ENCODE measurements at regions not wholly inside any gene's neighbourhood (a gene's known extent, or its start where the extent isn't known, plus 50 kb on each side); places are given as distances from the start of the nearest gene placed in this dataset.

DNA sequence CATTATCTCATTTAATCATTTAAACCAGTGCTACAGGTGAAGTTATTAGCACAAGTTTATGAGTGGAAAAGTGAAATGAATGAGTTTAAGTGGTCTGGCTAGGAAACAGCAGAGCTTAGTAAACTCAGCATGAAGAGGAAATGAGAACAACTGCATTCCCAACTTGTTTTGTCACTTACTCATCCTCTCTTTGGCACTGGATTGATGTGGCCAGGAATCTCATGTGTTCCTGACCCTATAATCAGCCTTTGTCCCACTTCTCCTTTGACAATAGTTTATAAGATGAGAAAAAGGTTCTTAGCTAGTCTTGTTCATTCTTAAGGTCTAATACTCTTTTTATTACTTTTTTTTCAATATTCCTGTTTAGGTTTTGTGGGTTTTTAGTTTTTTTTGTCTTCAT lies 559.2 kb upstream of the TLE4 start:
- TF ChIP-seq, protein P1, sequence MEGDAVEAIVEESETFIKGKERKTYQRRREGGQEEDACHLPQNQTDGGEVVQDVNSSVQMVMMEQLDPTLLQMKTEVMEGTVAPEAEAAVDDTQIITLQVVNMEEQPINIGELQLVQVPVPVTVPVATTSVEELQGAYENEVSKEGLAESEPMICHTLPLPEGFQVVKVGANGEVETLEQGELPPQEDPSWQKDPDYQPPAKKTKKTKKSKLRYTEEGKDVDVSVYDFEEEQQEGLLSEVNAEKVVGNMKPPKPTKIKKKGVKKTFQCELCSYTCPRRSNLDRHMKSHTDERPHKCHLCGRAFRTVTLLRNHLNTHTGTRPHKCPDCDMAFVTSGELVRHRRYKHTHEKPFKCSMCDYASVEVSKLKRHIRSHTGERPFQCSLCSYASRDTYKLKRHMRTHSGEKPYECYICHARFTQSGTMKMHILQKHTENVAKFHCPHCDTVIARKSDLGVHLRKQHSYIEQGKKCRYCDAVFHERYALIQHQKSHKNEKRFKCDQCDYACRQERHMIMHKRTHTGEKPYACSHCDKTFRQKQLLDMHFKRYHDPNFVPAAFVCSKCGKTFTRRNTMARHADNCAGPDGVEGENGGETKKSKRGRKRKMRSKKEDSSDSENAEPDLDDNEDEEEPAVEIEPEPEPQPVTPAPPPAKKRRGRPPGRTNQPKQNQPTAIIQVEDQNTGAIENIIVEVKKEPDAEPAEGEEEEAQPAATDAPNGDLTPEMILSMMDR (IDR thresholded peaks at IDR 0.05; ENCODE audit: insufficient read depth, low read length), result no peak
- DNase-seq (ENCODE audit: low read depth), result no peak

DNA sequence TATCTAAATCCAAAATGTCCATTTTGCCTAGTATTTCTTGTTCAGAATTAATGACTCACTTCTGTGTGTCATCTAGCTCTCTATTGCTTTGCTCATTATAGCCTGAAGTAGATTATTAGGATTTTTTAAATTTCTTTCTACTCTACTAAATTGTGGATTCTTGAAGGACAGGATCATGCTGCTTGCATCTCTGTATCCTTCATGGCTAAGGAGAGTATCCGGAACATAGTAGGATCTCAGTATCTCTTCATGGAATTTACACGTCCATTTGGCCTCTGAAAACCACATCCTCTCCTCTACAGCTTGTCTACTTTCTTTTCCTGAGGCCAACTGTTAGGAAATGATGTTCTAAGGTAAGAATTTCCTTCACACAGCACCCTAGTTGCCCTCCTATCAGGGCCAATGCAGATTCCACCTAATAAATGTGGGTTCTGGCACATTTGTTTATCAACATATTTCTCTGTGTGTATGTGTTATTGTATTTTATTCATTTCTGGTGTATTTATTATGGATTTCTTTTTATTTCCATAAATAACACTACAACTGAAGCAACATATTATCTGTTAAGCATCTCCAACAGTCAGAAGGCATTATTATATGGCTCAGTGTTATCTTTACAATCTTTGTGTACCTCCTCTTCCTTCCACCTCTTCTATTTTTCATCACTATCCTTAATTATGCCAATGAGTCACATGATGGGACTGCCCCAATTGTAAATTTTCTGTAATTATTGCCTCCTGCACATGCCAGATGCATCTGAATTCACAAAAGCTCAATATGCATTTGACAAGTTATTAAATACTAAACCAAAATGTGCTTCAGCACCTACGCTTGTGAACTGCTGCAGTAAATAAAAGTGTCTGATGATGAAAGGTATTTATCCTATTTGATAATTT lies 557.8 kb upstream of the TLE4 start:
- no peak overlapping the region for H3K4me3 ChIP-seq (ENCODE audit: low read depth, low read length)
- TF ChIP-seq, protein P1 (IDR thresholded peaks at IDR 0.05; ENCODE audit: insufficient read depth, low read length), result no peak
- DNase-seq (ENCODE audit: low read depth), result no peak

More for the DNA sequence above, 559.2 kb upstream of the TLE4 start:
- H3K4me3 ChIP-seq (ENCODE audit: low read depth, low read length), result no peak overlapping the region

DNA sequence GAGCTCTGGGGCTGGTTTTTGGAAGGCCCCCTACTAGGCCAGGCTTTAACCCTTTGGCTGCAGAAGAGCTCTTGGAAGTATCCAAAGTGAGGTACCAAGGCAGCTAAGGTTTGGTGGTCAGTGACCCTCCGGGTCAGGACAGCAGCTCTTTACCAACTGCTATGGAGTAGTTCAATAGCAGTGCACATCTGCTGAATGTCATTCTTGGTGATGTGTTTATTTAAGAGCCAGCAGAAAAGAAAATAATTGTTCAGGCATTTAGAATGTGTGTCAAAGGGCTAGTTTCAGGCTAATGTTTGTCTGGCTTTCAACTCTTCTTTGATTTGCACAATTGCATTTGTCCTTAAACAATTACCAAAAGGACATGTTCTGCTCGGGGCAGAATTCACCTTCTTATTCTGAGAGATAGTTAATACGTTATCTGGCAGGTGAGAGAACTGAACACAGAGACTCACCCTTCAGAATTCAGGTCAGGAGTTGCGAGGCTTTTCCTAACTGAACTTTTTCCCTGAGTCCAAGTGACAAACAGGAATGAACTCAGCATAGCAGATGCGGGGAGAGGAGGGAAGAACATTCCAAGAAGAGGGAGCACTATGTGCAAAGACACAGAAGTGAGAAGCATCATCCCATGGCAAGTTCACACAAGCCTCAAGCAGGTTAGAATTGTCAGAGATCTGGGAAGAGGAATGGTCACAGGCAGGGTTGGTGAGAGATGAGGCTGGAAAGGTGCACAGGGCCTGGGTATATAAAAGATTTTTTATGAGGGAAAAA lies 556.7 kb upstream of the TLE4 start:
- DNase-seq (ENCODE audit: low read depth), result no peak
- H3K4me3 ChIP-seq (ENCODE audit: low read depth, low read length), result no peak overlapping the region
- TF ChIP-seq, protein P1 (IDR thresholded peaks at IDR 0.05; ENCODE audit: insufficient read depth, low read length), result no peak

DNA sequence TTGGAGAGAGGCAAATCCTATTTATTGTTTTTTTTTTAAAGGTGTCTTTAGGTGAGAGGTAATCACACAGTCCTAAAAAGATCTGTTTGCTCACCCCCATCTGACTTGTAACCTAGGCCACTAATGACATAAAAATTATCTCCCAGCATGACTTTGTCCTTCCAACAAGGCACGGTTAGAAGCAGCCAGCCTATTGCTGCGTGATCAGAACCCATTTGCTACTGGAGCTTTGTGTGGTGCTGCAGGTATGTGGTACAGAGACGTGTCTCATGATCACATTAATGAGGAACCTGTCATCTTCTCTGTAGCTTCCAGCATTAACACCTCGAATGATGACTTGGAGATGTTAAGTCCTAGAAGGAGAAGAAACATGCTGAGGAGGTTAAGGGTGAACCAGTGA lies 555.8 kb upstream of the TLE4 start:
- TF ChIP-seq, protein P1 (IDR thresholded peaks at IDR 0.05; ENCODE audit: insufficient read depth, low read length), result no peak
- H3K4me3 ChIP-seq (ENCODE audit: low read depth, low read length), result no peak overlapping the region

DNA sequence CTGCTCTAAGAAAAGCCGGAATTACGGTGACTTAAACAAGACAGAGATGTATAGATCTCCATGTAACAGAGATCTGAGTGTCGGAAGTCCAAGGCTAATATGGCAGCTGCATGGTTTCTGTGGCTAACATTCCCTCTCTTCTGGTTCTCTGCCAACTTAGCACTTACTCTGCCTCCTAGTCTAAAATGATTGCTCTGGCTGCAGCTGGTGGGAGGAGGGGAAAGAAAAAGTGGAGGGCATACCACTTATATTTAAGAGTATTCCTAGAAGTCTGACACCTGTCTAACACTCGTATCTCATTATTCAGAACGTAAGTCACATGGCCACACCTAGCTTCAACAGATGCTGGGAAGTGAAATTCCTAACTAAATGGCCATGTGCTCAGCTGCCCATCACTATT lies 551.5 kb upstream of the TLE4 start:
- TF ChIP-seq, protein P1 (IDR thresholded peaks at IDR 0.05; ENCODE audit: insufficient read depth, low read length), result no peak
- no peak for DNase-seq (ENCODE audit: low read depth)
- H3K4me3 ChIP-seq (ENCODE audit: low read depth, low read length), result no peak overlapping the region

More for the DNA sequence above, 555.8 kb upstream of the TLE4 start:
- no peak for DNase-seq (ENCODE audit: low read depth)

DNA sequence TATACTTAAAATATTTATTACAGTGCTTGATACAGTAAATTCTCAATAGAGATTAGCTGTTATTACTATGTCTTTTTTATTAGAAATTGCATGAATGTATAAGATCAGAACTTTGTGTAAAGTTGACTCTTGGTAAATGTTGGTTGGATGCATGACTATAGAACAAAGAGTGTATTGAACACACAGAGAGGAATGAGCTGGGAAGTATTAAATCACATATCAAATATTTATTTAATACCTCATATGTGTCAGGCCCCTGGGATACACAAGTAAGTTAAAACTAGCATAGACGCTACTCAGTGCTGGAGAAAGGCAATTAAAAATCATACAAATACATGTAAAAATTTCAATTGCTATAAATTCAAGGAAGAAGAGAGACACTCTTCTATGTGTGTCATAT lies 550.7 kb upstream of the TLE4 start:
- DNase-seq (ENCODE audit: low read depth), result no peak
- TF ChIP-seq, protein P1 (IDR thresholded peaks at IDR 0.05; ENCODE audit: insufficient read depth, low read length), result no peak
- H3K4me3 ChIP-seq (ENCODE audit: low read depth, low read length), result no peak overlapping the region

Data from fibroblast of the aortic adventitia (primary cell).